Activated CD8-positive, alpha-beta memory T cell treated with anti-CD3 and anti-CD28 coated beads for 24 hours (primary cell): ENCODE measurements at regions not wholly inside any gene's neighbourhood (a gene's known extent, or its start where the extent isn't known, plus 50 kb on each side); places are given as distances from the start of the nearest gene placed in this dataset.
A peak's percentile ranks its signal among the peaks of the same experiment; 100 is the strongest.

Source experiments
- DNase-seq: peaks from one replicate; pipeline ENCODE4 v3.0.0-alpha.2; 2020

DNA sequence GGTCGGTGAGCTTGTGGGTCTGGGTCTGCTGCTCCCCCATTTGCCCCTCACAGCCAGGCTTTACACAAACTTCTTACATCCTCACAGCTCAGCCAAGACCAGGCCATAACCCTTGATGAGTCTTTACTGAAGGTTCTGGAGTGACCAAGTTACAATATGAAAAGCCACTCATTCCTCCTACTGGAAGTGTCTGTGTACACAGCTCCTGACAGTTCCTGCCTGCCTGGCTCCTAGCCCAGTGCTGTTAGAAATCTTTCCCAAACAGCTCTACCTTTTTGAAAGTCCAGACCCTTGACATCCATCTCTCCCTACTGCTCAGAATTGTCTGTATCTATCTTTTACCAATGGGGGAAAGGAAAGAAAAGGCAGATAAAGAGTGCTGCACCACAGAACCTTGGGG lies 106.9 kb downstream of the PAX1 start:
- DNase-seq = no peak

DNA sequence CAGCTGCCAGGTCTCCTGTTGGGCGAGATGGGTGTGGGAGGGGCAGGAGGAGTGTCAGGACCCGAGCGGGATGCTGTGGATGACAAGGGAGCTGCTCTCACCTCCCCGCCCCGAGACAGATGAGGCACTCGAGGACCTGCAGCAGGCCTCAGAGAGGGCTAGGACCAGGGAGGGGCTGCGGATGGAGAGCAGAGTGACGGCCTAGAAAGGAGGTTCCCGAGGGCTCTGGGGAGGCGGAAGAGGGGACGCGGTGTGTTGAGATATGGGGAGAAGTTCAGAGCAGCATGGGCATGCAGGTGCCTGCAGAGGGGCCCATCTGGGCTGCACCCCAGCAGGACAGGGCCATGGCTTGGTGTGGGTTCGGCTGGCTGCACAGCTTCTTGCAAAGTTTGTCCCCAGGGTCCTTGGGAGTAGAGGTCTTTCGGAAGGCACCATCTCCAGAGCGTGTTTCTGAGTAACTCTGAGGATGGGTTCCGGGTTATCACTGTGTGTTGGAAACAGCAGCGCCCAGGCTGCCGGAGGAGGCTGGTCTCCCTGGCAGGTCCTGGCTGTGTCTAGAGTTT lies 104.6 kb downstream of the PAX1 start:
- no peak for DNase-seq

DNA sequence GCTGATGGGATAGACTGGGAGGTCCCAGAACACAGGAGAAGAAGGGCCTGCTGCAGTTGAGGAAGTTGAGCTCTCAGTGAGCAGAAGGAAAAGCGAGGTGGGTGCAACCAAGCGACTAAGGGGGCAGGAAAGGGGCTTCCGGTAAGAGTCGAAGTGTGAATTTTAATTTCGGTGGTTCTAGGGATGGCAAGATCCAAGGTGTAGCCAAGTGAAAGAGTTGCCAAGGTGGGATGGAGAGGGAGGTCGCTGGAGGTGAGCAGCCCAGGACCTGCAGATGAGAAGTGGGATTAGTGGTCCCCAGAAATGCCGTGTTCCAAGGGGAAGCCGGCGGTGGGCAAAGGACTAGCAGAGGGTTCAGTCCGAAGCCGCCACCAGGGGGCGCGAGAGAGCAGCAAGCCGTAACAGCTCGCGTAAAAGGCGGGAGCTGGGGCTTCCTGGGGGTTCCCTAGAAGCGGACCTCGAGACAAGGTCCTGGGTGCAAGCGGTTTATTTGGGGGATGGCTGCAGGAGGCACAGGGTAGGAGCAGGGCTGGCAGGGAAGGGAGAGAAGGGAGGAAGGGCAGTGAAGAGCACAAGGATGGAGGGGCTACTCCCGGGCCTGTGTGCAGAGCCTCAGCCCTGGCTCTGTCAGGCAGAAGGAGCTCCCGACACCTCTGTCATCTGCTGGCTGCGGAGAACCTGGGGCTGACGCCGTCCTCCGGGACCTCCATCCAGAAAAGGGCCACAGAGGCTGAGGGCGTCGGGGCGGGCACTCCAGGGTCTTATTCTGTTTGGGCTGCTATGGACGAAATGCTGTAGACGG lies 103.6 kb downstream of the PAX1 start:
- peak; percentile 63 for DNase-seq

DNA sequence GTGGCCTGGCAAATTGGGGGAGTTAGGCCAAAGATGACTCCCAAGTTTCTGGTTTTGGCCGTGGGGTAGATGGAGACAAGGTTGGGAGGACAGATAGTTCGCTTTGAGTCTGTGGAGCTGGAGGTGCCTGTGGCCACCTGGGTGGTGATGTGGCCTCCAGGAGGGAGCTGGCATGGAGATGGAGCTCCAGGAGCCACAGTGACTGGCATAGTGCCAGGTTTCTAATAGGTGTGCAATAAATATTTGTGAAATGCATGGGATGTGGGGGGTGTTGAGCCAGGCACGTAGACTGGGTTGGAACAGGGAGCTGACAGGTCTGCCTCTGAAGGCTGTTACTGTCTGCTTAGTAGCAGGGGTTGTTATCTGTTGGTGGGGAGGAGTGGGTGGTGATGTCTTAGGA lies 102.7 kb downstream of the PAX1 start:
- DNase-seq = no peak

DNA sequence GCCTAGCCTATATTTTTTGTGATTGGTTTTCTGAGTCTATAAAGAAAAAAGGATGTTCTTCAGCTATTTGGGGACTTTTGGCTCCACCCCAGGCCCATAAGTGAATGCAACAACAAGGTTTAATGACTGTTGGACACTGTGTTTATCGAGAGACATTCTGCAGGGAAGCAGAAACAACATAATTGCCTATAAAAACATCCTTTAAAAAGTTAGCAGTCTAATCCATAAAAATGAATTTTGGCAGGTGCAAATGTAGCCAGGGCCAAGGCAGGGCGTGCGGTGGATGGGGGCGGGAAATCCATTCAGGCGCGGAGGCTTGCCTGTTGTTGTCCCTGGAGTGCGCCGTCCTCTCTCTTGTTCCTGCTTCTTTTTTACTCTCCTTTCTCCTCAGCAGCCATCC lies 99.3 kb downstream of the PAX1 start:
- DNase-seq = no peak

DNA sequence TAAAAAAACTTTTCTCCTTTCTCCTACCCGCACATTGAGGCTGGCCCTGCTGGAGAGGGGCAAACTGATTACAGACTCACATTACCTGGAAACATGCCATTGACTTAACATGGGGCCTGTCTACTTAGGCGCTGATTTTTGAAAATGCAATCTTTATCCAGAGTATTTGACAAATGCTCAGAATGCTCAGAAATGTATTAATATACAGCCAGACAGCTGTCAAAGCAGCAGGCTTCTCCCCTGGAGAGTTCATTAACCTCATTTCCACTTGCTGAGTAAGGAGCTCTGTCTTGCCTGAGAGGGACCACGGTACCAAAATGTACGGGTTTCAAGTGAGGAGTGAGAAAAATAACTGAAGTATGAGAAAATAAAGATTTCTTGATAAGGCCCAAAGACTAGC lies 95.7 kb downstream of the PAX1 start:
- DNase-seq = no peak

DNA sequence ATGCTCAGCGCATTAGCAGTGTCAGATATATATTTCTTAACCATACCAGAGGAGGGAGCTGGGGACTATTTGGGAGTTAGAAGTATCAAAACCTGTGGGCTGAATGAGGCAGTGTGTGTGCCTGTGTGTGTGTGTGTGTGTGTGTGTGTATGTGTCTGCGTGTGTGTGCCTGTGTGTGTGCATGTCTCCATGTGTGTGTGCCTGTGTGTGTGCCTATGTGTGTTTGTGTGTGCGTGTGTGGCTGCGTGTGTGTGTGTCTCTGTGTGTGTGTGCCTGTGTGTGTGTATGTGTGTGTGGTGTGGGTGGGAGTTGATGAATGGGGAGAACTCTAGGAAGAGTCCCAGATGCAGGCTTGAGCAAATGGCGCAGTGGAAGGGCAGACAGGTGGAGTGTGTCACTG lies 92.9 kb downstream of the PAX1 start:
- no peak for DNase-seq

DNA sequence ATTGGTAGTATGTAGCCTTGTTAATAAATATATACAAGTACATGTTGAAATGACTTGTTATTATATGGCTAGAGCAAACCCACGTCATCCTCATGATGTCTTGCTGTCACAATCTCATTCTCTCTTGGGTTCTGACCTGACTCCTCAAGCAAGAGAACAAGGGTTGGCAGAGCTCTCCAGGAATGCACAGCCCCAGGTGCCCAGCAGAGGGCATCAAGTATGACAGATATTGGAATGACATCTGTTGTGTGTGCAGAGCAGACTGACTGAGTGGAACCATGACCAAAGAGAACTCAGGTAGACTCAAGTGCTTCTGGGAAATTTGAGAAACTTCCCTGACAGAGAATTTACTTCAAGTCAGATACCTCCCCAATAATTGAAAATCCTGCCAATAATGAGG lies 90.6 kb downstream of the PAX1 start:
- DNase-seq = no peak

DNA sequence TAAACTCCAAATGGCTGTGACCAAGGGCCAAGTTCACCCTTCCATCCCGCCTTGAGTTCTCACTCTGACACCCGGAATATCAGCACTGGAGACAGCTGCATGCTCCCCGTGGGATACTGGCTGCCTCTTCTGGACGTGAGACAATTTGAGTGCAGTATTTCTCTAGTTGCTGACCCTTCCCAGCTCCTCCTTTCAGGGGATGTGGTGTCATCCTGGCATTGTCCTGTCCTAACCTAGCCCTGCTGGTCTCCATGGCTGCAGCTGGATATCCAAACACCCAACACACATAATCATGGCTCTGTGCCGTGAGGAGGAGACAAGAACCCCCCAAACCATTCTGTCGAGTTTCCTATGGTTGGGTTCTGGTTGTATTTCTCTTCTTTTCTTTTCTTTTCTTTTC lies 82.6 kb downstream of the PAX1 start:
- DNase-seq = no peak

DNA sequence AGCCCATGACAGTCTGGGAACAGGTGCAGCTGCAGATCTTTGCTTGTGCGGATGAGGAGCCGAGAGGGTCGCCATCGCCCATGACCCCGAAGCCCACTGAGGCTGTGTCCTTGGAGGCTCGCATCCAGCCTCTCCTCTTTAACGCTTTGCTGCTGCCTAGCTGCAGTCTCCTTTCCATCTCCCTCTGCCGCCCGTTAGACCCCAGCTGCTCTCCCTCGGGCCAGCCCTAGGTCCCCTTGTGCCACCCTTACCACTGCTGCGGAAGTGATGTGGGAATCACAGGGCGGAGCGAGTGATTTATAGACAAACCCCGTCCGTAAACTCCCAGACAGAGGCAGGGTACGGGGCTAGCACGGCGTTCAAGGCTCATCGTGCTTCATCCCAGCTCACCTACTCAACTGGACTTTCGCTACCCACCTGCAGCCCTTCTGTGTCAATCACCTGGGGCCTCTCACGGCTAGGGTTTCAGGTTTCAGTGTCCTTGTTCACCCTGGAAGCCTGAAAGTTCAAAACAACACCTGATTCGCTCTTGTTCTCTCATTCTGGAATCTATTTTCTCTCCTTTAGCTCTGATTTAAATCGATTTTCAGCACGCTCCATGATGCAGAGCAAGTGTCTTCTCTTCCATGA lies 76.1 kb downstream of the PAX1 start:
- DNase-seq = no peak

DNA sequence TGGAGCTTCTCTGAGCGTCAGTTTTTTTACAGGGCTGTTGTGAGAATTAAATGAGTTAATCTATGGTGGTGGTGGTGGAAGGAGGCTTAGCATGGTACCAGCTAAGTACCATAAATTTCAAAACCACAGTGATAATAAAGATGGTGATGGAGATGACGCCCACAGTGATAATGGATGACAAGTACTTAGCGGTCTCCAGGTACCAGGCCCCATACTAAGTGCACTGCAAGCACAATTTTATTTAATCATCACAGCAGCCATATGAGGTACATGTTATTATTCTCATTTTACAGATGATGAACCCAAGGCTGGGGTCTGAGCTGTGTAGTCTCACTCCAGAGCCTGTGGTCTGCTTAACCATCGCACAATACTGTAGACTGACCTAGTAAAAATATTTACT lies 75.1 kb downstream of the PAX1 start:
- DNase-seq = no peak
